Astrocyte of the spinal cord (primary cell): ENCODE measurements at regions not wholly inside any gene's neighbourhood (a gene's known extent, or its start where the extent isn't known, plus 50 kb on each side); places are given as distances from the start of the nearest gene placed in this dataset.

ENCODE experiments used
- DNase-seq: peaks from one replicate; pipeline ENCODE4 v3.0.0; 2011; ENCODE audit warnings: low read depth, low spot score
- H3K4me3 ChIP-seq: 2 replicates; pipeline ENCODE4 v1.5.1; 2011; ENCODE audit warnings: low read depth, mild to moderate bottlenecking, low read length, moderate library complexity
- CTCF ChIP-seq: IDR thresholded peaks from 2 replicates; pipeline ENCODE4 v1.5.1; 2012; ENCODE audit warnings: low read depth, mild to moderate bottlenecking, low read length, inconsistent platforms
- in situ Hi-C: cut with HindIII; loops from 2 replicates; pipeline ENCODE4 v1.10.0; 2017; ENCODE audit warnings: low sequenced_read_pairs

GRCh38 chr5:57666582-57666981, 184.0 kb upstream of the ACTBL2 start:
- DNase-seq: no peak
- TF ChIP-seq CTCF: no peak
- no peak overlapping the region for H3K4me3 ChIP-seq
- in situ Hi-C loops: no loop called here

- in situ Hi-C loops: no loop called here
- TF ChIP-seq CTCF: no peak
- no peak for DNase-seq
- no peak overlapping the region for H3K4me3 ChIP-seq
These were observed 182.7 kb upstream of the ACTBL2 start for GRCh38 chr5:57665146-57665936.

GRCh38 chr5:57664700-57665099, 182.1 kb upstream of the ACTBL2 start:
- TF ChIP-seq CTCF: no peak
- DNase-seq: no peak
- no peak overlapping the region for H3K4me3 ChIP-seq
- in situ Hi-C loops: no loop called here

GRCh38 chr5:57663466-57663865, 180.9 kb upstream of the ACTBL2 start:
- DNase-seq: no peak
- in situ Hi-C loops: no loop called here
- H3K4me3 ChIP-seq: no peak overlapping the region
- TF ChIP-seq CTCF: no peak

GRCh38 chr5:57662991-57663390, 180.4 kb upstream of the ACTBL2 start:
- in situ Hi-C loops: no loop called here
- no peak overlapping the region for H3K4me3 ChIP-seq

GRCh38 chr5:57659886-57660285, 177.3 kb upstream of the ACTBL2 start:
- TF ChIP-seq CTCF: no peak
- no peak for DNase-seq
- no peak overlapping the region for H3K4me3 ChIP-seq
- in situ Hi-C loops: no loop called here

More at GRCh38 chr5:57662991-57663390, 180.4 kb upstream of the ACTBL2 start:
- no peak for DNase-seq
- no peak for TF ChIP-seq CTCF
